RWPE2 (cell line): ENCODE measurements at regions not wholly inside any gene's neighbourhood (a gene's known extent, or its start where the extent isn't known, plus 50 kb on each side); places are given as distances from the start of the nearest gene placed in this dataset.

ENCODE experiments used
- ATAC-seq: fragments of 200-7000 bp; cut with Tn5 transposase; 3 replicates; pipeline ENCODE4 v1.9.1; 2021; ENCODE audit warnings: low read depth
- DNase-seq: peaks from one replicate; pipeline ENCODE4 v3.0.0-alpha.2; 2020; ENCODE audit warnings: low spot score
- H3K27ac ChIP-seq: fragments of 450-650 bp; 2 replicates; pipeline ENCODE4 v1.5.1; 2017; ENCODE audit warnings: mild to moderate bottlenecking; ENCODE audit not compliant: poor library complexity, severe bottlenecking
- H3K27me3 ChIP-seq: fragments of 250-450 bp; sonication (Bioruptor Pico); 2 replicates; pipeline ENCODE4 v1.5.1; 2021; ENCODE audit warnings: mild to moderate bottlenecking, moderate library complexity; ENCODE audit not compliant: insufficient read depth, poor library complexity, severe bottlenecking
- H3K36me3 ChIP-seq: fragments of 250-450 bp; sonication (Bioruptor Pico); 2 replicates; pipeline ENCODE4 v1.5.1; 2020; ENCODE audit warnings: low read depth, mild to moderate bottlenecking, moderate library complexity
- H3K4me1 ChIP-seq: fragments of 250-450 bp; sonication (Bioruptor Pico); 2 replicates; pipeline ENCODE4 v1.5.1; 2021; ENCODE audit warnings: mild to moderate bottlenecking, moderate library complexity; ENCODE audit not compliant: insufficient read depth, poor library complexity, severe bottlenecking
- H3K4me3 ChIP-seq: fragments of 250-450 bp; sonication (Bioruptor Pico); 2 replicates; pipeline ENCODE4 v1.5.1; 2021; ENCODE audit warnings: mild to moderate bottlenecking, moderate library complexity; ENCODE audit not compliant: severe bottlenecking
- H3K9me3 ChIP-seq: fragments of 250-450 bp; sonication (Bioruptor Pico); 2 replicates; pipeline ENCODE4 v1.5.1; 2021; ENCODE audit warnings: mild to moderate bottlenecking, moderate library complexity; ENCODE audit not compliant: severe bottlenecking
- TF ChIP-seq, protein P1 (sequence below): fragments of 450-650 bp; IDR thresholded peaks from one replicate; pipeline ENCODE4 v1.5.1; 2017; ENCODE audit warnings: mild to moderate bottlenecking, moderate library complexity; ENCODE audit not compliant: poor library complexity, severe bottlenecking

GRCh38 chr6:149147938-149148718 lies 169.4 kb upstream of the TAB2 start:
- DNase-seq, result no peak
- H3K4me3 ChIP-seq, result no peak overlapping the region
- no peak for ATAC-seq
- no peaks in the 10 kb centered on the region for H3K9me3 ChIP-seq
- no peaks in the 10 kb centered on the region for H3K36me3 ChIP-seq
- H3K27ac ChIP-seq, result no peak overlapping the region
- TF ChIP-seq, protein P1, sequence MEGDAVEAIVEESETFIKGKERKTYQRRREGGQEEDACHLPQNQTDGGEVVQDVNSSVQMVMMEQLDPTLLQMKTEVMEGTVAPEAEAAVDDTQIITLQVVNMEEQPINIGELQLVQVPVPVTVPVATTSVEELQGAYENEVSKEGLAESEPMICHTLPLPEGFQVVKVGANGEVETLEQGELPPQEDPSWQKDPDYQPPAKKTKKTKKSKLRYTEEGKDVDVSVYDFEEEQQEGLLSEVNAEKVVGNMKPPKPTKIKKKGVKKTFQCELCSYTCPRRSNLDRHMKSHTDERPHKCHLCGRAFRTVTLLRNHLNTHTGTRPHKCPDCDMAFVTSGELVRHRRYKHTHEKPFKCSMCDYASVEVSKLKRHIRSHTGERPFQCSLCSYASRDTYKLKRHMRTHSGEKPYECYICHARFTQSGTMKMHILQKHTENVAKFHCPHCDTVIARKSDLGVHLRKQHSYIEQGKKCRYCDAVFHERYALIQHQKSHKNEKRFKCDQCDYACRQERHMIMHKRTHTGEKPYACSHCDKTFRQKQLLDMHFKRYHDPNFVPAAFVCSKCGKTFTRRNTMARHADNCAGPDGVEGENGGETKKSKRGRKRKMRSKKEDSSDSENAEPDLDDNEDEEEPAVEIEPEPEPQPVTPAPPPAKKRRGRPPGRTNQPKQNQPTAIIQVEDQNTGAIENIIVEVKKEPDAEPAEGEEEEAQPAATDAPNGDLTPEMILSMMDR, result no peak
- H3K27me3 ChIP-seq, result no peaks in the 10 kb centered on the region
- no peaks in the 10 kb centered on the region for H3K4me1 ChIP-seq

DNA sequence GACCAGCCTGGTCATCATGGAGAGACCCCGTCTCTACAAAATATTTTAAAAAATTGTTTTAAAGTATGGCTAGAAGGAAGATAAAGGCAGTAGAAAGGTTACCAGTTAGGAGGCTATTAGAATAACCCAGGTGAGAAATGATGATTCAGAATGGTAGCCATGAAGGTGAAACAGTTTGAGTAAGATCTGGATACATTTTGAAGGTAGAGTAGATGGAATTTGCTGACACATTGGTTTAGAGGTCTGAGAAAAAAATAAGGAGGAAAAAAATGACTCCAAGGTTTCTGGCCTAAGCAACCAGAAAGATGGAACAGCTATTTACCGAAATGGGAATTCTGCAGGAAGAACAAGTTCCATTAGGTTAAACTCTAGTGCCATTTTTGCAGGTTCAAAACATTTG lies 167.9 kb upstream of the TAB2 start:
- ATAC-seq (no peak), DNase-seq (no peak)
- Histone ChIP-seq H3K27ac (no peak overlapping the region), H3K27me3 (no peaks in the 10 kb centered on the region), H3K9me3 (no peaks in the 10 kb centered on the region), H3K4me1 (no peaks in the 10 kb centered on the region), H3K4me3 (no peak overlapping the region), H3K36me3 (no peaks in the 10 kb centered on the region)
- TF ChIP-seq, protein P1, result no peak

GRCh38 chr6:149150301-149150700 lies 167.2 kb upstream of the TAB2 start:
- no peaks in the 10 kb centered on the region for H3K9me3 ChIP-seq
- H3K27ac ChIP-seq, result no peak overlapping the region
- H3K4me3 ChIP-seq, result no peak overlapping the region
- no peaks in the 10 kb centered on the region for H3K27me3 ChIP-seq
- H3K36me3 ChIP-seq, result no peaks in the 10 kb centered on the region
- ATAC-seq (no peak), DNase-seq (no peak)
- H3K4me1 ChIP-seq, result no peaks in the 10 kb centered on the region
- TF ChIP-seq, protein P1, result no peak

- no peaks in the 10 kb centered on the region for H3K4me1 ChIP-seq
- DNase-seq (no peak), ATAC-seq (no peak)
- no peaks in the 10 kb centered on the region for H3K27me3 ChIP-seq
- H3K36me3 ChIP-seq, result no peaks in the 10 kb centered on the region
- H3K27ac ChIP-seq, result no peak overlapping the region
- H3K9me3 ChIP-seq, result no peaks in the 10 kb centered on the region
- TF ChIP-seq, protein P1, result no peak
- H3K4me3 ChIP-seq, result no peak overlapping the region
Observed at GRCh38 chr6:149150801-149151398, 166.6 kb upstream of the TAB2 start.

- no peaks in the 10 kb centered on the region for H3K4me1 ChIP-seq
- no peaks in the 10 kb centered on the region for H3K36me3 ChIP-seq
- H3K4me3 ChIP-seq, result no peak overlapping the region
- DNase-seq, result no peak
- H3K27me3 ChIP-seq, result no peaks in the 10 kb centered on the region
- H3K27ac ChIP-seq, result no peak overlapping the region
- no peaks in the 10 kb centered on the region for H3K9me3 ChIP-seq
- ATAC-seq, result no peak
- TF ChIP-seq, protein P1, result no peak
Observed at GRCh38 chr6:149152521-149152920, 165.0 kb upstream of the TAB2 start.
